ENCODE measurements at regions not wholly inside any gene's neighbourhood (a gene's known extent, or its start where the extent isn't known, plus 50 kb on each side); places are given as distances from the start of the nearest gene placed in this dataset.

- TF ChIP-seq, protein P1, sequence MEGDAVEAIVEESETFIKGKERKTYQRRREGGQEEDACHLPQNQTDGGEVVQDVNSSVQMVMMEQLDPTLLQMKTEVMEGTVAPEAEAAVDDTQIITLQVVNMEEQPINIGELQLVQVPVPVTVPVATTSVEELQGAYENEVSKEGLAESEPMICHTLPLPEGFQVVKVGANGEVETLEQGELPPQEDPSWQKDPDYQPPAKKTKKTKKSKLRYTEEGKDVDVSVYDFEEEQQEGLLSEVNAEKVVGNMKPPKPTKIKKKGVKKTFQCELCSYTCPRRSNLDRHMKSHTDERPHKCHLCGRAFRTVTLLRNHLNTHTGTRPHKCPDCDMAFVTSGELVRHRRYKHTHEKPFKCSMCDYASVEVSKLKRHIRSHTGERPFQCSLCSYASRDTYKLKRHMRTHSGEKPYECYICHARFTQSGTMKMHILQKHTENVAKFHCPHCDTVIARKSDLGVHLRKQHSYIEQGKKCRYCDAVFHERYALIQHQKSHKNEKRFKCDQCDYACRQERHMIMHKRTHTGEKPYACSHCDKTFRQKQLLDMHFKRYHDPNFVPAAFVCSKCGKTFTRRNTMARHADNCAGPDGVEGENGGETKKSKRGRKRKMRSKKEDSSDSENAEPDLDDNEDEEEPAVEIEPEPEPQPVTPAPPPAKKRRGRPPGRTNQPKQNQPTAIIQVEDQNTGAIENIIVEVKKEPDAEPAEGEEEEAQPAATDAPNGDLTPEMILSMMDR (conservative IDR thresholded peaks at IDR 0.05; ENCODE audit: low read length) = no peak
- TF ChIP-seq EZH2phosphoT487 (IDR thresholded peaks at IDR 0.05; ENCODE audit: borderline replicate concordance, low read depth, low read length) = no peak
Measured at GRCh38 chr3:141434255-141434654, 52.6 kb upstream of the RASA2 start.

All from OCI-LY7 (cell line).